ENCODE measurements at regions not wholly inside any gene's neighbourhood (a gene's known extent, or its start where the extent isn't known, plus 50 kb on each side); places are given as distances from the start of the nearest gene placed in this dataset.

DNA sequence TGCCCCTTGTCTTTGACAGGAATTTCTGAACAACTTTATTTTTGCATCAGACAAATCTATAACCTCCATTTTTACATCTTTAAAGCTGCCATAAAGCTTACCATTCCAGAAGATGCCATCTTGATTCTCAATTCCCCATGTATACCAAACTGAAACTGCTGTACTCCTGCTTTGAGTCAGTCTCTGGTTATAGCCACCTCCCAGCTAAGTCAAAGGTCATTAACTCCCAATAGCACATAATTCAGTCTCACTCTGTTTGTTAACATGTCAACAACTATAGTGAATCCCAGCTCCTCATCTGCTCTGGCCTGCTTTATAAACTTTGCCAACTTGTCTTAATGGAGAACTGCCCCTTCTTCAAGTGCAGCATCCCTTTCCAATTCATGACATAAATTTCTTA lies 343.6 kb downstream of the FRK start:
- no peak for DNase-seq

DNA sequence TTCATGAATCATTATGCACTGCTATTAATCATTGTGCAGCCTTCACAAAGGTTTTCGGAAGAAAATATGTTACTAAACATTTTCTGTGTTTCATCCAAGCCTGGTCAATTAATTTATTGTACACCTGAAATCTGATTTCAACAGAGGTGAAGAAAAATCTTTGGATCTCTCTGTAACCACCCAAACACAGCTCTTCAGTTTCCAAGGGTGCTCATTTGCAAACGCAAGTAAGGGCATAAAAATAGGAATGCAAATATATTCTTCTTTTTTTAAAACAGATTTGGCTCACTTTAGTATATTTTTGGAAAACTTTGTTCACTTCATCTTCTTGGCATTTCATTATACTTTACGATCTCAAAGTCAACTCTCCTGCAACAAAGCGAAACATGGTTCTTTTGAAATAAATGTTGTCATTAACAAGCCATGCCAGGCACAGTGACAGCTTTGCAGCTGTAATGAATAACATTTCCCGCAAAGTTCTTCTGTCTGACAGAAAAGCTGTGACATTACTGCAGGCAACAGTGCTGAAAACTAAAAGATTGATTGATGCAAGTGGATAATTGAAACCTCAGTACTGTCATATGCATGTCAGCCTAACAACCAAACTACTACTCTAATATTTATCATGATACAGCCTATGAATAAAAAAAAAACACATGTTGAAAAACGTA lies 348.3 kb downstream of the FRK start:
- no peak for DNase-seq

DNA sequence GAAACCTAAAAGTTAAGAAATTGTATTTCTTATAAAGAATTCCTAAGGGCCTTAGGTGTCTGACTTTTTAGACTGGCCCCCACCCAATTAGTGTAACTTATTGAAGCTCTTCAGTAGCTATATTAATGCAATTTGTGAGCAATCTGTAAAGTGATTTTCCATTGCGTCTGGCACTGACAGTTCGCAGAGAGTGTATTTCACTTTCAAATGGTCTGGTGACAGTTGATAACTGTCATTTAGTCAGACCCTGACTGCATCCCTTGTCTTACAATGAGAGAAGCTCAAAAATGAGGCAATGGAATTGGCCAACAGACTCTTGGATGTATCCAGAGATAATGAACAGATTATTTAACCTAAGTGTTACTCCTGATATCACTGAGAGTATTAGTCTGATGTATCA lies 351.8 kb downstream of the FRK start:
- no peak for DNase-seq

DNA sequence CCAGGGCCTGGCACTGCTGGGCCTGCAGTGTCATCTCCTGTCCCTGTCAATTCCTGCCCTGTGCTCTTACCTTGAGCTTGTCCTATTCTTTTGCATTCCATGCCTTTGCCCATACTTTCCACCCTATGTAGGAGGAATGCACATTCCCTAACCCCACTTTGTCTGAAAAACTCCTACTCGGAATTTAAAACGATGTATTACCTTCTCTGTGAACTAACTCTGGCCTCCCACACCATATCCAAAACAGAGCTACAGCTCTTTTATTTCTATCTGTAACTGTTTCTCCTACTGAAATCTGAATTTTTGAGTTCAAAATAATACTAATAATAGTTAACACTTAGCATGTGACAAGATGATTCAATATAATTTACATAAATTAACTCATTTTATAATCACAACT lies 353.7 kb downstream of the FRK start:
- DNase-seq, result no peak

DNA sequence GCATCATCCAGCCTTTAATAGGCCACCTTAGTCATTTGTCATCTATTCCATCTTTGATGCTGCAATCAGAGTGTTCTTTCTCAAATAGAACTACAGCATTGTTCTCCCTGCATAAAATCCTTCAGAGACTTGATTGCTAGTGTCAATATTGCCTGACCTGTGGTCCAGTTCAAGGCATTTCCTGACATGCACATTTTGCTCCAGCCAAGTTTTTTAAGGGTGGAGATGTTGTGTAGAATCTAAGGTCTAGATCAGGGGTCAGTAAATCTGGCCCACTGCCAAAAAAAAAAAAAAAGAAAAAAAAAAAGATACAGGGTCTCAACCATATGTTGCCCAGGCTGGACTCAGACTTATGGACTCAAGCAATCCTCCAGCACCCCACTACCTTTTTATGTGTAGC lies 354.4 kb downstream of the FRK start:
- no peak for DNase-seq

DNA sequence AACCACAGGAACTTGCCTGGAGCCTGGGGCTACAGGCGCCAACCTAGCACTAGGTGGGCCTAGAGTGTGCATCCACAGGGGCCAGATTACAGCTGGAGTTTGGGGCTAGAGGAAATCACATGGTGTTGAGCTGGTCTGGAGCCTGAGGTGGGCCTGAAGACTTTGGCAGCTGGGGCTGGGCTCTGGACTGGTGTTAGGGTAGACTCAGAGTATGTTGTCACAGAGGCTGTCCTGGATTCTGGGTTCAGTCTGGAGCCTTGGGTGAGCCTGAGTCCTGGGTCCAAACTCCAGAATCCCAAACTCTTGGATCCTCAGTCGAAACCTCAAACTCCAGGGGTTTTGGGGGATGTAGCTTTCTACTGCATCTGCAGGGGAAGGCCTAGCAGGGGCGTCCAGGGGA lies 356.7 kb downstream of the FRK start:
- no peak for DNase-seq

DNA sequence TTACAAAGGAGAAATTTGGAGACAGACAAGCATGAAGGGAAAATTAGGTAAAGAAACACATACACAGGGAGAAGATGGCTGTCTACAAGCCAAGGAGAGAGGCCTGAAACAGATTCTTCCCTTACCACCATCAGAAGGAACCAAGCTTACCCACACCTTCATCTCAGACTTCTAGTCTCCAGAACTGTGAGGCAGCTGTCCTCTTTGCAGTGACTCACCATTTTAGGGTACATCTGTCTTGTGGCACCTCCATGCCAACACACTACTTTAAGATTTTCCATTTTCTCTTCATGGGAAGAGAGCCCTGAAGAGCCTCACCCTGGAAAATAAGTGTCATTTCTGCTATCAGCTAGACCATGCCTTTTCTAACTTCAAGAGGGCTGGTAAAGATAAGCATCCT lies 369.3 kb downstream of the FRK start:
- no peak for DNase-seq

DNA sequence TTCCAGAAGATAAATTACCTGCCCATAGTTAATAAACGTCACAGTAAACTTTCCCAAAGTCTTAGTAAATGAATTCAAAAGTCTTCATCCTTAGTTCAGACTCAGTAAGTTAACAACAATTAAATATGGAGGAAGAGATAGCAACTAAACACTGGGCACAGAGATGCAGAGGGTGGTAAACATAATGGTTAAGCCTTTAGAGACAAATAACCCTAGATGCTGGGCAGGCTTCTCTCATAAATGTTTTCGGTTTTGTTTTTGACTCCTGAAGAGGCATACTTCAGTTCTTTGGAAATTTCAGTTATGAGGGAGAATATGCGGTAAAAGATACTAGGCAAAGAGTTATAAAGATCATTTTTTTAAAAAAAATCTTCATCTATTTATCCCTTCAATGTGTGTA lies 369.8 kb downstream of the FRK start:
- no peak for DNase-seq

DNA sequence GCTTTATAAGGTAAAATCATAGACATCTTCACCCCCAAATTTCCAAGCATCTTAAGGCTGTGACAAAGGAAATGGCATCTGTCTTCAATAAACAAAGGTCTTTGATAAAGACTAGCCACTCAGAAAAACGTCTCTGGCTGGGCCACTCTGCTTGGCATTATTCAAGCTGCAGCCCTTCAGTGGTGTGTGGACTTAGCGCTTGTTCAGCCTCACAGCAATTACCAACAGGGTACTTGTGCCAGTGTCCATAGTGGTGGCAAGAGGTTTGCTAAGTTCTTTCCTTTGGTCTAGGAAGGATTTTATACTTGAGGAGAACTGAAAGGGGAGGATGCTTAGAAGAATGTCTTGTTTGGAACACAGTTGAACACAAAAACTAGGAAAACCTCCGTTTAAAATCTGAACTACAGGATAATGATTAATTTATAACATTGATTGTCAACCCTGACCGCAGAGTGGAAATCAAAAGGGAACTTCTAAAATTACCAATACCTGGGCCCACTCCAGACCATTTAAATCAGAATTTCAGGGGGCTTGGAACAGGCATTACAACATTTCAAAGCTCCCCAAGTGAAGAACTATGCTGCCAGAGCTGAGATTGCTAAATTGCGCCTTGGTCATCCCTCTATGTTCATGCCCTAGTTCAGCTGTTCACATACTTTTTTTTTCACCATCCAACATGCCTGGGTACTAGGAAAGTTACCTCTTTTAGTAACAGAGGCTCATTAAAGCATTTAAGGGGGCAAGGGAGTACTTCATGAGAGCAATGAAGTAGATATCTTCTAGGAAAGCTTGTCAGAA lies 378.5 kb downstream of the FRK start:
- no peak for DNase-seq

DNA sequence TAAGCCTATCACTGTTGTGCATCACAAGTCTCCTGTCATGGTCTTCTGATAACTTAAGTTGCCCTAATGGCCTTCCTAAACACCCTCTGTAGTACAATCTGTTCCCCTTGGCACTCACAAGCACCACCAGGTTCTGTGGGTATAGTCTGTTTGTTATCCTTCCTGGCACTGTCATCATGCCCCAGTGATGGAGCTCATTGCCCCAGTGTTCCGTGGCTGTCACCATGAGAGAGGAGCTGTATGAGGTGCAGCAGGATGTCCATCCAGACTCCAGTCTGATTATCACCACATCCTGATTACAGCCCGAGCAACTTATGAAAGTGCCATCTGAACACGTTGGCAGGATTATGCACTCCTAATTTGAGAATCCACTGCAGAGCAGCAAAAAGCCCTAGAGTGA lies 380.1 kb downstream of the FRK start:
- DNase-seq, result no peak

DNA sequence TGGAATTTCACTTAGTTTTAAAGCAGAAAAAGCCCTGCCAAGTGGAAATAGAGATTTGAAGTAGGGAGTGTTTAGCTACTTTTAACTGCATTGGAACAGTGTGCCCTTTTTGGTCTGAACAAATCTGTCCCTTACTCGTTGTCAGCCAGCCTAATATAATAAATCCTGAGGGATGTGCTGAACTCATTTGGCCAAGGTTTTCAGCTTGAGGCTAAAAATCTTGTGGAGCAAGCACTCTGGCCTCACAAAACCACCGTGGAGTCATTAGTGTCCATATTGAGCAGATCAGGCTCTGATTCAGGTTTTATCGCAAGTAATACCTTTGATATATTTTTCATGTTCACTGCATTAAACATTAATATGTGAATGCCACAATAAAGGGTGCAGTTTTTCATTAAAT lies 383.5 kb downstream of the FRK start:
- DNase-seq, result no peak

DNA sequence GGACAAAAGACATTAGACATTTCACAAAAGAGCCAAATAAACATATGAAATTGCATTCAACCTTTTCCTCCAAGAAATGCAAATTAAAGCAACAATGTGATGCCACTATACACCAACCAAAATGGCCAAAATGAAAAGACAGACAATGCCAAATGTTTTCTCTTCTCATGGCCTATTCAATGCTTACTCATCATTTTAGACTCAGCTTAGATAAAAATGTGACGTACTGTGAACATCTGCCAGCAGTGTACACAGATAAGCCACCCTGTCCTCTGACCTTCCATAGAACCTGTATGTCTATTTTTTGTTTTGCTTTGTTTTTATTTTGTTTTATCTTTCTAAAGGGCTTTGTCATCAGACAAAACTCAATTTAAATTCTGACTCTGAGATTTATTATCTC lies 385.2 kb downstream of the FRK start:
- DNase-seq, result no peak

DNA sequence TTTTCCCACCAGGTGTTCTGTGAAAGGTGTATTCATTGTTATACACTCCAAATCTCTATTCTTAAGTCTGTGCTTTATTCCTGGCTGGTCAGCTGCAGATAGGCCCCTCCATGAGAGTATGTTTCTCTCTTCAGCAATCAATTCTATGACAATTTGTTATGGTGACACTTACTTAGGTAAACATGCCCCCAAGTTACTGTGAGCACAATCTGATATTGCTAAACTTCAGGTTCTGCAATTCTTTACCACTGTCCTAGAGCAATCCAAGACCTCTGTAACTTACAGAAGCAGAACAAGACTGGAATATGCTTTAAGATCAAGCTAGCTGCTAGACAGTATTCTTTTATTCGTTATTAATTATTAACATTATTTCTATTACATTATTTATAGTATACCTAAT lies 391.9 kb downstream of the FRK start:
- DNase-seq, result no peak

DNA sequence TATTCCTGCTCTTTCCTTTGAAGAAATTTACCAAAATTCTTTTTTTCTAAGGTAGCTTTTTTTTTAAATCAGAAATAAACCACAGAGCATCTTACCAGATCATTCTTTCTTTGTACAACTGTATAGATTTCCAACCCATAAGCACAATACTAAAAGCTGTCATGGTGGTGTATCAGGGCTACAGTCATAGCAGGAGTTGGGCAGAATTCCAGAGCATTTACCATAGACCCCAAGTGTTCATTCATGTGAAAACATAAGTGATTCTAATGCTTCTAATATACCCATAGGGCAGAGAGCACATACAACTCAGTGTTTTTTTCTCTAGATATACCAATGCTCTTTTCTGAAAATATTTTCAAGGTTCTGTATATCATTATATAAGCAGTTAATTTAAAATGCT lies 392.5 kb downstream of the FRK start:
- DNase-seq, result no peak

DNA sequence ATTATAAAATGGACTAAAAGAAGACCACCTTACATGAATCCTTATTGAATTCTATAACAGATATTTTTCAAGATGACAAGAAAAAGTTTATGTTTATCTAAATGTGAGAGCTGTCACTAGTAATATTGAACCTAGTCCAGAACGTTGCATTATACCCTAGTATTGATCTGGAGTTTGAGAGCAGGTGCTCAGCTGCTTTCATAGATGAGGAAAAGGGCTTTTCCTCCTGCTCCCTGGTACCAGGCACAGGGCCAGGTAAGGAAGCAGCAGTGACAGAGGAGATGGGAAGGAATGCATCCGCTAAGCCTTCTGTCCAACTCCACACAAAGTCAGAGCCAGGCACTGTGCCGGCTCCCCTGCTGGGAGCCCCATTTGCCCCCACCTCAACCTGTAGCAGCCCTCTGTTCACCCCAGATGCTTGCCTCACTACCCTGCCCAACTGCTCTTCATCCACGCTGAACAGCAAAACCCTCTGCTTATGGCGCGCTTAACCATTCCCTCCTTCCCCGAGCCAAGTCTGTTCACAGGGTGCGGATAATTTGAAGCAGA lies 393.1 kb downstream of the FRK start:
- no peak for DNase-seq

DNA sequence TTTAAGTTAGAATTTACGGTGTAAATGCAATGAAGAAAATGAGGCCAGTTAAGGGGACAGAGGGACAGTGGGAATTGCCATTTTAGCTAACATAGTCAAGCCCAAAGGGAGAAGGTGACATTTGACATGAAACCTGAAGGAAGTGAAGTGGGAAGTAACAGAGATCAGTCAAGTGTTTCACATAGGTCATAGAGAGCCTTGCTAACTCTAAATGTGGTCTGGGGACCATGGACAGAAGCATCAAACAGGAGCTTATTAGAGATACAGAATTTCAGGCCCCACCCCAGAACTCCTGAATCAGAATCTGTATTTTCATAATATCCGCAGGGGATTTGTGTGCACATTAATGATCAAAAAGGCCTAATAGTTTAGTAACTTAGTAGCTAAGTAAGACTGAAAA lies 393.7 kb downstream of the FRK start:
- no peak for DNase-seq

DNA sequence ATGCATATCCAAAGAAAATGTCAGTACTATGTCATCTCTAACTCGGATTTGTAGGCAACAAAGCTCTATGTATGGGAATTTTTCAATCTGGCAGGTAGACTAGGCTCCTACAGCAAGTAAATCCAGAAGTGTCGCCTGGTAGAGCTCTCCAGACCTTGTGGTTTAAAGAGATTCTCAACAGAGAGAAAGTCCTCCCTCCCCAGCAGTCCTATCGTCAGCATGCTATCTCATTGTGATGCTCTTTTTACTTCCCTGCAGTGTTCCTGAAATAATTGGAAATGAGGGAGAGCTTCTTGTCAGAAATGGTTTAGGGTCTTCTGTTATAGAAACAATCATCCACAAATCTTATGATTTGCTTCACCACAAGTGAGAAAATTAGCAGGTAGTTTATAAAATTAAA lies 395.4 kb downstream of the FRK start:
- DNase-seq, result no peak

DNA sequence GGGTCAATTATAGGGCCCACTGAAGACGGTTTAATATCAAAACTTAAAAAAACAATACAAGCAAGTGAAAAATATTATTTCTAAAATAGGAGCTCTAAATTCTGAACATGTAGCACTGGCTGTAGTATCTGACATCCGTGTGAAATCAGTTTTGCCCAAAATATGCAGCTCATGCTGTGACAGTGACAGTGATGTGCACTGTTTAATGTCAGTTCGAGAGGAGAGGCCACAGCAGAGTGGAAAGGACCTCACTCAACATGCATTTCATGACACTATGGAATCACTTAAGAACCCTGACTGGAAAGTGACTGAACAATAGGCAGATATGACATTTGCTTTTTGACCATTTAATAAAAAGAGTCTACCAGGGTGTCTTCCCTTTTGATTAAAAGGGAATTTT lies 397.0 kb downstream of the FRK start:
- DNase-seq, result no peak

DNA sequence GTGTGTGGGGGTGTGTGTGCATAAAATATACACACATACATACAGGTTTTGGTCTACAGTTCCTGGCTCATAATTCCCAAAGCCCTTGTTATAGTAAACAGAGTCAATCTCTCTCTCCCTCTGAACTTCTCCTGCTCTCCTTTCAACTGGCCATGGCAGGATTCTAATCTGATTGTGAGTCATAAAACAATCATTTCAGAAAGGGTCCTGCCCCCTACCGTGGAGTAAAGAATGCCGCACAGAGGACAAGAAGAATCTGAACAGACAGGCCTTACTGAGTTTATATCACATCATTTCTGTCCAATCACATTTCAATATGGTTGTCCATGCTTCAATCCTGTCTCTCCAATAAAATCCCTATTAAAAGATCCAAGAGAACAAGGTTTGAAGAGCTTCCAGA lies 416.9 kb downstream of the FRK start:
- no peak for DNase-seq

DNA sequence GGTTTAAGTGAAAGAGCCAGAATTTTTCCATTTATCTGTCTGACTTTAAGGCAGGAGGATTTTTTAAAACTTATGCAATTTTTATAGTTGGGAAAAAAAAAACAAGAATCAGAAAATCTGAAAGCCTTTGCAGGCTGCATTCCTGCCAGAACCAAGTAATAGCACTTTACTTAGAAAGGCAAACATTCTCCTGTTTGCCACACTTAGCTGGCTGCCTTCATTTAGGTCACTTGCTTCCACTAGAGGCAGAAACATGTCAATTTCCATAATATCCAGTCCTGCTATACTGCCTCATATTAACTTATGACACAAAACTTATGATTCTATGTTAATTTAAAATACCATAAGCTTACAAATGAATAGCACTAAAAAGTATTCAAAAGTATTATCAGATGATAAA lies 425.8 kb downstream of the FRK start:
- no peak for DNase-seq

DNA sequence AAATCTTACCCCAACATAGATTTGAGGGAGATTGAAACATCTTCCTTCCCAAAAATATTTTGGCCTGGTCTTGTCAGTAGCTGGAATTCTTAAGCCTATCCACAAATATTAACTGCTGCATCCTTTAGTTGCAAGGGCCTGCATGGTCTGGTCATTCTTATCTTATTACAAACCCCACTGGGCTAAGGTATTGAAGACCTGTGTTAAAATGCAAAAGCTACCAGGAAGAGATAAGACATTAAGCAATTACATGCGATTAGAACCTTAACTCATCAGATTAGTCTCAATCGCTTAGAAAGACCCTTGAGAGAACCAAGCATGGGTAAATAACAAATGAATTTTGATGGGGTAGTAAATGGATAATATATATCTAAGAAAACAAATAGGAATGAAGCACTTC lies 426.6 kb downstream of the FRK start:
- no peak for DNase-seq

DNA sequence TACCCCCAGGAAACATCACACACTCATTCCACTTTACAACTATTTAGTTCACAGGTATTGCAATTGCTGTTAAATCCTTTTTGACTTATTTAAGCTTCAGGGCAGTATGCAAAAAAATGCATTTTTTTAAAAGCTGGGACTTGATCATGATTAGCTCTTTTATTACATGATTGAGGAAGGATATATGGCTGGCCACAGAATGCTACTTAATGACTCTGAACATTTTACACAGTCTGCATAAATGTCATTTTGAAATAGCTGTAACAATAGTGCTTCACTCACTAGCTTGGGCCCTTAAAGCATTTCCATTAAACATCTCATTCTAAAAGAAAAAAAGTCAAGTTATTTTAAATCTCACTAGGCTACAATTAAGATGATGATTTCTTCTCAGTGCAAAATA lies 429.7 kb downstream of the FRK start:
- DNase-seq, result no peak

DNA sequence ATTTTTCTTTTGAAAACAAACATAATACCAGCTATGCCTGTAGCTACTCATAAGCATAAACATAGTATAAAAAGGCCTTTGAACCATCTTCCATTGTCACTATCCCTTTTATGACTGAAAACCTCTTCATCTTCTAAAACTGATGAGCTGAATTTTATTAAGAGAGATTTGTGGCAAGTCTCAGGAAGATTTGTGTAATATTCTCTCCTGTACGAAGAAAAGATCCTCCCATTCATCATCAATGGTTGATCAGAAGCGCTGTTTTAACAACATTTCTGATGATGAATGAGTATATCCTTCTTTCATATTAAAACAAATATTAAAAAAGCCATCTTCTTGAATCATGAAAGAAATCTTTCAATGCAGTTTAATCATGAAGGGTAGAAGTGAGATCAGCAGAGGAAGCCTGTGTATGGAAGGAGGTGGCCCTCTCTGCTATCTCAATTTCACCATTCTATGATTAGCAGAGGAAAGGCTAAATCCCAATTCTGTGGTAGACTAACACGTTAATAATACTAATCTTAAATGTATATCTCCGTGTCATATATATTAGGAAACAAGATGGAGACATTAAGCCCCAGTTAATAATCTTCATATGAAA lies 430.2 kb downstream of the FRK start:
- no peak for DNase-seq

DNA sequence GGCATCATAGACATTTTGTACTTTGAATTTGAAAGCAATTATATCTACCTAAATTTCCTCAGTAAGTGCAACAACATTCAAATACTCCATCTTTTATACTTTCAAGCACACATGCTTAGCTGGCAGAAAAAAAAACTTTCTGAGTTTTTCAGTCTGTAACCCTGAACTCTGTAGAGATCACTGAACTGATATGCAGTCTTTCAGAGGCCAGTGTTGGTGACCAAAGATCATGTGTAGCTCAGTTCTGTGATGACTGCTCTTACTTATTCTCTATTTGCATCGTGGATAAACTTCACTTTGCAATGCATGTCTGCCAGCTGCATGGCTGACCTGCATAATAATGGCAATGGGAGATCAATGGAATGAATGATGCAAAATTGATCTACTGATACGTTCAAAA lies 431.3 kb downstream of the FRK start:
- DNase-seq, result no peak

Data from CD4-positive, alpha-beta T cell treated with Interleukin-21 for 1 hour (primary cell).